Esophagus squamous epithelium (tissue), 4 donors: ENCODE measurements at regions not wholly inside any gene's neighbourhood (a gene's known extent, or its start where the extent isn't known, plus 50 kb on each side); places are given as distances from the start of the nearest gene placed in this dataset.

ENCODE experiments used
- POLR2A ChIP-seq, 4 donors: fragments of 450-650 bp; IDR thresholded peaks; one replicate each; pipeline ENCODE4 v1.6.1; 2017; ENCODE audit warnings: antibody characterized with exemption in 4 of 4, mild to moderate bottlenecking in 4 of 4, moderate library complexity in 3 of 4
- TF ChIP-seq, protein P1 (sequence below), 6 experiments: fragments of 450-650 bp in 4 of 6; fragments of 200-600 bp in 2 of 6; sonication (generic) in 2 of 6; IDR thresholded peaks; one replicate each; pipeline ENCODE4 v1.5.1; 2016 to 2019; ENCODE audit warnings: antibody characterized with exemption in 6 of 6, mild to moderate bottlenecking in 4 of 6, moderate library complexity in 4 of 6

- TF ChIP-seq, protein P1, sequence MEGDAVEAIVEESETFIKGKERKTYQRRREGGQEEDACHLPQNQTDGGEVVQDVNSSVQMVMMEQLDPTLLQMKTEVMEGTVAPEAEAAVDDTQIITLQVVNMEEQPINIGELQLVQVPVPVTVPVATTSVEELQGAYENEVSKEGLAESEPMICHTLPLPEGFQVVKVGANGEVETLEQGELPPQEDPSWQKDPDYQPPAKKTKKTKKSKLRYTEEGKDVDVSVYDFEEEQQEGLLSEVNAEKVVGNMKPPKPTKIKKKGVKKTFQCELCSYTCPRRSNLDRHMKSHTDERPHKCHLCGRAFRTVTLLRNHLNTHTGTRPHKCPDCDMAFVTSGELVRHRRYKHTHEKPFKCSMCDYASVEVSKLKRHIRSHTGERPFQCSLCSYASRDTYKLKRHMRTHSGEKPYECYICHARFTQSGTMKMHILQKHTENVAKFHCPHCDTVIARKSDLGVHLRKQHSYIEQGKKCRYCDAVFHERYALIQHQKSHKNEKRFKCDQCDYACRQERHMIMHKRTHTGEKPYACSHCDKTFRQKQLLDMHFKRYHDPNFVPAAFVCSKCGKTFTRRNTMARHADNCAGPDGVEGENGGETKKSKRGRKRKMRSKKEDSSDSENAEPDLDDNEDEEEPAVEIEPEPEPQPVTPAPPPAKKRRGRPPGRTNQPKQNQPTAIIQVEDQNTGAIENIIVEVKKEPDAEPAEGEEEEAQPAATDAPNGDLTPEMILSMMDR (IDR thresholded peaks at IDR 0.05): no peak
- no peak for TF ChIP-seq POLR2A (IDR thresholded peaks at IDR 0.05)
Observed at GRCh38 chr14:92253381-92253894, 69.5 kb upstream of the SLC24A4 start.
